ENCODE measurements at regions not wholly inside any gene's neighbourhood (a gene's known extent, or its start where the extent isn't known, plus 50 kb on each side); places are given as distances from the start of the nearest gene placed in this dataset.

- TF ChIP-seq CTCF (IDR thresholded peaks at IDR 0.05) (no peak), POLR2A (IDR thresholded peaks at IDR 0.05) (no peak), POLR2AphosphoS5 (IDR thresholded peaks at IDR 0.05) (no peak)
Observed at GRCh38 chr4:156411531-156411930, 457.9 kb upstream of the CTSO start.

All from suprapubic skin (tissue), 4 donors.